Loucy (cell line): ENCODE measurements at regions not wholly inside any gene's neighbourhood (a gene's known extent, or its start where the extent isn't known, plus 50 kb on each side); places are given as distances from the start of the nearest gene placed in this dataset.

ENCODE experiments used
- CTCF ChIP-seq: fragments of 200-600 bp; sonication (generic); conservative IDR thresholded peaks from 2 replicates; pipeline ENCODE4 v1.5.1; 2014; ENCODE audit warnings: mild to moderate bottlenecking, antibody characterized with exemption, low read length
- EZH2phosphoT487 ChIP-seq: fragments of 200-600 bp; IDR thresholded peaks from 2 replicates; pipeline ENCODE4 v1.6.1; 2018; ENCODE audit warnings: antibody characterized with exemption, mild to moderate bottlenecking, moderate library complexity, borderline replicate concordance

DNA sequence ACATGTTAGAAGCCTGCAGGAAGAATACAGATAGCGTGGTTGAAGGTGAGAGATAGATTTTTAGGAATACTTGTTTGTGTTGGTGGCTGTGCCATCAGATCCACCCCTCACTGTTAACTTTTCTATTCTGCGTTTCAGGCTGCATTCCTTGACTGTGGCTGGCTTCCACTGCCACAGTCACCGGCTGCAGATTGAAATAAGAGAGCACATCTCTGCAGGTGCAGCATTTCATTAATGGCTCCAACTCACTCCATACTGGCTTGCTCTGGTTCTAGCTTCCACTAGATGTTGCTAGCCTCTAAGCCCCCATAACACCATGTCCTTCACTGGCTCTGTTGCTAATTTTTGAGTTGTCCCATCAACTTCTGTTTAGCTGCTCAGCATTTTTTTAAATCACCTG, 286.5 kb downstream of the CPS1 start:
- TF ChIP-seq CTCF (no peak), EZH2phosphoT487 (no peak)
